ENCODE measurements at regions not wholly inside any gene's neighbourhood (a gene's known extent, or its start where the extent isn't known, plus 50 kb on each side); places are given as distances from the start of the nearest gene placed in this dataset.

DNA sequence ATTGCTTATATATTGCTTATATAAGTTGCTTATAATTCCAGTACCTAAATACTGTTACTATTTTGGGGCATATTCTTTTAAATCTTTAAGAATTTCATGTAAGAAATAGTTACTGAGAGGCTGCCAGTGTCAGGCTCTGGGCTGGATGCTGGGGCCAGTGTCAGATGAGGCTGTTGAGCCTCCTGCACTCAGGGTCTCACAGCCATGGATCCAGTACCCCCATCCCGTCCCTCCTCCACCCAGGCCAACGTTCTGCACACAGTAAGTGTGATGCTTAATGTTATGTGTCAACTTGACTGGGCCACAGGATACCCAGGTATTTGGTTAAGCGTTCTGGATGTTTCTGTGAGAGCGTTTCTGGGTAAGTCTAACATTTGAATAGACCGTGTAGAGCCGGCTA lies 119.5 kb upstream of the PMEPA1 start:
- TF ChIP-seq, protein P1, sequence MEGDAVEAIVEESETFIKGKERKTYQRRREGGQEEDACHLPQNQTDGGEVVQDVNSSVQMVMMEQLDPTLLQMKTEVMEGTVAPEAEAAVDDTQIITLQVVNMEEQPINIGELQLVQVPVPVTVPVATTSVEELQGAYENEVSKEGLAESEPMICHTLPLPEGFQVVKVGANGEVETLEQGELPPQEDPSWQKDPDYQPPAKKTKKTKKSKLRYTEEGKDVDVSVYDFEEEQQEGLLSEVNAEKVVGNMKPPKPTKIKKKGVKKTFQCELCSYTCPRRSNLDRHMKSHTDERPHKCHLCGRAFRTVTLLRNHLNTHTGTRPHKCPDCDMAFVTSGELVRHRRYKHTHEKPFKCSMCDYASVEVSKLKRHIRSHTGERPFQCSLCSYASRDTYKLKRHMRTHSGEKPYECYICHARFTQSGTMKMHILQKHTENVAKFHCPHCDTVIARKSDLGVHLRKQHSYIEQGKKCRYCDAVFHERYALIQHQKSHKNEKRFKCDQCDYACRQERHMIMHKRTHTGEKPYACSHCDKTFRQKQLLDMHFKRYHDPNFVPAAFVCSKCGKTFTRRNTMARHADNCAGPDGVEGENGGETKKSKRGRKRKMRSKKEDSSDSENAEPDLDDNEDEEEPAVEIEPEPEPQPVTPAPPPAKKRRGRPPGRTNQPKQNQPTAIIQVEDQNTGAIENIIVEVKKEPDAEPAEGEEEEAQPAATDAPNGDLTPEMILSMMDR (optimal IDR thresholded peaks at IDR 0.05 in 1 of 3, IDR thresholded peaks at IDR 0.05 in 1 of 3, conservative IDR thresholded peaks at IDR 0.05 in 1 of 3; ENCODE audit: extremely low read depth in 1 of 3, insufficient read depth in 2 of 3, low read length in 3 of 3), result no peak
- TF ChIP-seq EZH2 (IDR thresholded peaks at IDR 0.05; ENCODE audit: low read length), result no peak
